Mesendoderm (in vitro differentiated cells): ENCODE measurements at regions not wholly inside any gene's neighbourhood (a gene's known extent, or its start where the extent isn't known, plus 50 kb on each side); places are given as distances from the start of the nearest gene placed in this dataset.
A peak's percentile ranks its signal among the peaks of the same experiment; 100 is the strongest.
"Not testable (repeated sequence)": the region's sequence is repeated elsewhere in the genome, so short reads cannot be mapped to it uniquely, and the experiment has no call there.

ENCODE experiments used
- DNase-seq: peaks from one replicate; pipeline ENCODE4 v3.0.0; 2013
- H2AK5ac ChIP-seq: 2 replicates; pipeline ENCODE4 v1.6.1; 2013; ENCODE audit warnings: low read length, inconsistent platforms
- H2BK120ac ChIP-seq: 2 replicates; pipeline ENCODE4 v1.6.1; 2013; ENCODE audit warnings: low read depth, mild to moderate bottlenecking, low read length, moderate library complexity, mixed read lengths
- H2BK15ac ChIP-seq: replicated peaks from 2 replicates; pipeline ENCODE4 v1.6.1; 2013; ENCODE audit warnings: low read depth, mild to moderate bottlenecking, moderate library complexity
- H2BK5ac ChIP-seq: 2 replicates; pipeline ENCODE4 v1.6.1; 2013; ENCODE audit warnings: low read length, inconsistent platforms
- H3K18ac ChIP-seq: 2 replicates; pipeline ENCODE4 v1.6.1; 2013; ENCODE audit warnings: mild to moderate bottlenecking, low read length, mixed read lengths
- H3K23ac ChIP-seq: one replicate; pipeline ENCODE4 v1.6.1; 2013; ENCODE audit warnings: low read length
- H3K27ac ChIP-seq: 2 replicates; pipeline ENCODE4 v1.5.1; 2013; ENCODE audit warnings: low read depth, mild to moderate bottlenecking, inconsistent platforms, low read length, moderate library complexity
- H3K27me3 ChIP-seq: 2 replicates; pipeline ENCODE4 v1.6.1; 2013; ENCODE audit warnings: low read length, control low read depth, mild to moderate bottlenecking, inconsistent platforms; ENCODE audit not compliant: insufficient read depth, poor library complexity
- H3K36me3 ChIP-seq: 2 replicates; pipeline ENCODE4 v1.6.1; 2013; ENCODE audit warnings: low read length, inconsistent platforms; ENCODE audit not compliant: control insufficient read depth, insufficient read depth
- H3K4ac ChIP-seq: one replicate; pipeline ENCODE4 v1.6.1; 2013; ENCODE audit warnings: low read depth, mild to moderate bottlenecking, low read length, moderate library complexity
- H3K4me1 ChIP-seq: 2 replicates; pipeline ENCODE4 v1.6.1; 2013; ENCODE audit warnings: low read depth, low read length, inconsistent platforms; ENCODE audit not compliant: control insufficient read depth
- H3K4me2 ChIP-seq: 2 replicates; pipeline ENCODE4 v1.6.1; 2013; ENCODE audit warnings: low read length
- H3K4me3 ChIP-seq: 2 replicates; pipeline ENCODE4 v1.5.1; 2013; ENCODE audit warnings: mild to moderate bottlenecking, low read length
- H3K56ac ChIP-seq: one replicate; pipeline ENCODE4 v1.6.1; 2013; ENCODE audit warnings: low read length
- H3K79me1 ChIP-seq: 2 replicates; pipeline ENCODE4 v1.6.1; 2013; ENCODE audit warnings: low read length, inconsistent platforms
- H3K79me2 ChIP-seq: 2 replicates; pipeline ENCODE4 v1.6.1; 2013; ENCODE audit warnings: mild to moderate bottlenecking, low read length; ENCODE audit not compliant: control insufficient read depth, insufficient read depth
- H3K9ac ChIP-seq: 2 replicates; pipeline ENCODE4 v1.6.1; 2013; ENCODE audit warnings: low read length, inconsistent platforms
- H4K5ac ChIP-seq: one replicate; pipeline ENCODE4 v1.6.1; 2013; ENCODE audit warnings: low read length
- H4K8ac ChIP-seq: one replicate; pipeline ENCODE4 v1.6.1; 2013; ENCODE audit warnings: low read depth, mild to moderate bottlenecking, control low read depth, low read length, moderate library complexity
- WGBS: extraction: QIAGEN DNeasy Blood & Tissue Kit; methylation state at CpG from one replicate; pipeline ENCODE4 v1.1.7; 2013; ENCODE audit warnings: low lambda C conversion rate, missing lambda C conversion rate; ENCODE audit not compliant: insufficient coverage; ENCODE audit errors: extremely low coverage; 5-methylcytosine and 5-hydroxymethylcytosine counted together

DNA sequence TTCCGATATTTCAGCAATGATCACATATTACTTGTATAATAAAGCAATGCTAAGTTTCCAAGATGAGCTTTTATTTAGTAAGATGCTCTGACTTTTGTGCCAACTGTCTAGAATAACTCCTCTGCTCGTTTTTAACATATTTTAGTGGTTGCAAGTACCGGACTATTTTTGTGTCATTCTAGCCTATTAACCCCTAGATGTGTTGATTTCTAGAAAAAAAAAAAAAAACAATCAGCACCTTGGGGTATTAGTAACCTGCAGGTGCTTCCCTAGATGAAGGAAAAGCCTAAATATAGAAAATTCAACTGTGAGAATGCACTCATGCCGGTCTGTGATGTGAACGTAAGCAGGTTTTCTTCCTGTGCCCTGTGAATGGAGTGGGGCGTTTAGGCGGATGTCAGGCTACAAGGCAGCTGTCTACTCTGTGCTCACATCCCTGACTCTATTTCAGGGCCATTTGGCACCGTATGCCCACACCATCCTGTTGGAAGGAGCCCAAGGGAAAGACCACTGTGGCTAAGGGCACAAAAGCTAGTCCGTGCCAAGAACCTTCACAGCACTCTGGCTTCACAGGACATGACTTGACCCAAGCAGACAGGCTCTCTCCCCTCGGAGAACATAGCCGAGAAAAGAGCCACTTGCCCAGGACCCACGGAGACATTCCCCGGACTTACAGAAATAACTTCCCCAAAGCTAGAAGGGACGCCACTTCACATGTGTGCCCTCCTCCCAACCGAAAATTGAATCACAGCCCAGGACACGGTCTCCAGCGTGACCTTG lies 60.9 kb upstream of the AGAP1 start:
- Histone ChIP-seq H3K79me2 (no peaks in the 10 kb centered on the region), H3K23ac (no peak overlapping the region), H3K27me3 (no peaks in the 10 kb centered on the region), H3K27ac (no peak overlapping the region), H3K4me3 (no peak overlapping the region), H3K79me1 (no peaks in the 10 kb centered on the region), H4K5ac (no peak overlapping the region), H2BK5ac (no peak overlapping the region), H3K4me1 (no peaks in the 10 kb centered on the region), H2BK15ac (no peak overlapping the region), H3K56ac (no peak overlapping the region), H2AK5ac (no peak overlapping the region), H3K4me2 (no peak overlapping the region), H3K4ac (no peak overlapping the region), H3K9ac (no peak overlapping the region), H2BK120ac (no peak overlapping the region), H4K8ac (no peak overlapping the region), H3K36me3 (no peaks in the 10 kb centered on the region), H3K18ac (no peak overlapping the region)
- no peak for DNase-seq
- no CpG with 5 or more reads among the region's 17 CpGs for WGBS

DNA sequence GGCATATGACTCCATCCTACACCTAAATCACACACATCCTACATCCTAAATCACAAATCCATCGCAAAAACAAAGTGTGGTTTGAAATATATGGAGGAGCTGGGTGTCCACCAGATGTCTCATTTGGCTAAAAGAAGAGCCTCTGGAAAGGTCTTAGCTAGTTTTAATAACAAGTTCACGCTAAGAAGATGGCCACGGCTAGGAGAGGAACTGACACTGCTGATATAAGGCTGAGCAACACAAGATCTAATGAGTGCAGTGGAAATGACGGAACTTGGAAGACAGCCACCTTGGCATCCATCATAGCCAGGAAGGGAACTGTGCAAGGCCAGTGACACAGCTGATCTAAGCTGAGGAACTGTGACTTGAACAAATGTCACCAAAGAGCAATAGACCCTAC lies 60.0 kb upstream of the AGAP1 start:
- no CpG with 5 or more reads among the region's 4 CpGs for WGBS
- Histone ChIP-seq H3K56ac (no peak overlapping the region), H3K27ac (no peak overlapping the region), H2BK15ac (no peak overlapping the region), H3K9ac (no peak overlapping the region), H3K18ac (no peak overlapping the region), H3K23ac (no peak overlapping the region), H3K36me3 (no peaks in the 10 kb centered on the region), H4K8ac (no peak overlapping the region), H3K4ac (no peak overlapping the region), H2BK120ac (no peak overlapping the region), H3K4me2 (no peak overlapping the region), H3K79me2 (no peaks in the 10 kb centered on the region), H4K5ac (no peak overlapping the region), H2BK5ac (no peak overlapping the region), H3K79me1 (no peaks in the 10 kb centered on the region), H2AK5ac (no peak overlapping the region), H3K4me1 (no peaks in the 10 kb centered on the region), H3K27me3 (no peaks in the 10 kb centered on the region), H3K4me3 (no peak overlapping the region)
- no peak for DNase-seq

DNA sequence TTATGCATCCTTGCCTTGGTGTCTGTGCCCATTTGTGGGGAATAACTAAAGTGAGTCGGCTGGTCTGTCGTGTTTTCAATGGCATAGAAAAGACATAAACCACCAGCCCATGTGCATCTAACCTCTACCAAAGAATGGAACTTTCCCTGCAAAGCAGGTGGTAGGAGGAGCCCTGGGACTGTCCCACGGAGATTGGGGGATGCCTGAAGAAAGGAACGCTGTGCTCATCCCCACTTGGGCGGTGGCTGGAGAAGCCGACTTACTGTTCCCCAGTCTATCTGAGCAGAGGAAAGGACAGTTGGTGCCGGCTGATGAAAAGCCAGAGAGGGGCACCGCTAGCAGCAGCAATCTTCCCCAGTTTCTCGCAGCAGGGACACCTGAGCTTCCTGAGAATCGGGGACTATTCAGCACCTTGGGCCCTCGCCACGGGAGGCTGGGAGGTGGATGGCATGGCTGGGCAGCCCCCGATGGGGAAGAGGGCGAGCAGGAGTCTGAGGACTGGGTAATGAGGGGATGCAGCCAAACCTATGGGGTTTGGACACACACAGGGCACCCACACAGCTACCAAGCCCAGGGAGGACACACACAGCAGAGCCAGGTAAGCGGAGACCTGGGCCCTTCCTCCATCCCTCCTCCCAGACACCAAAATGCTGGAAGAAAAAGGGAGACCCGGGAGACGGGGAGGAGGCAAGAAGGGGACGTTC lies 53.7 kb upstream of the AGAP1 start:
- no peak overlapping the region for H3K27ac ChIP-seq
- no peak overlapping the region for H3K4me3 ChIP-seq
- no peak overlapping the region for H4K8ac ChIP-seq
- H2BK120ac ChIP-seq: no peak overlapping the region
- H3K18ac ChIP-seq: no peak overlapping the region
- no peak overlapping the region for H3K56ac ChIP-seq
- no peaks in the 10 kb centered on the region for H3K79me1 ChIP-seq
- no peak overlapping the region for H4K5ac ChIP-seq
- no peak overlapping the region for H3K9ac ChIP-seq
- no peaks in the 10 kb centered on the region for H3K27me3 ChIP-seq
- no peaks in the 10 kb centered on the region for H3K36me3 ChIP-seq
- H3K4me2 ChIP-seq: no peak overlapping the region
- H2BK5ac ChIP-seq: no peak overlapping the region
- no peak overlapping the region for H3K23ac ChIP-seq
- no peak overlapping the region for H2AK5ac ChIP-seq
- no peaks in the 10 kb centered on the region for H3K4me1 ChIP-seq
- no peak overlapping the region for H3K4ac ChIP-seq
- no CpG with 5 or more reads among the region's 18 CpGs for WGBS
- no peaks in the 10 kb centered on the region for H3K79me2 ChIP-seq
- DNase-seq: no peak
- H2BK15ac ChIP-seq: no peak overlapping the region

DNA sequence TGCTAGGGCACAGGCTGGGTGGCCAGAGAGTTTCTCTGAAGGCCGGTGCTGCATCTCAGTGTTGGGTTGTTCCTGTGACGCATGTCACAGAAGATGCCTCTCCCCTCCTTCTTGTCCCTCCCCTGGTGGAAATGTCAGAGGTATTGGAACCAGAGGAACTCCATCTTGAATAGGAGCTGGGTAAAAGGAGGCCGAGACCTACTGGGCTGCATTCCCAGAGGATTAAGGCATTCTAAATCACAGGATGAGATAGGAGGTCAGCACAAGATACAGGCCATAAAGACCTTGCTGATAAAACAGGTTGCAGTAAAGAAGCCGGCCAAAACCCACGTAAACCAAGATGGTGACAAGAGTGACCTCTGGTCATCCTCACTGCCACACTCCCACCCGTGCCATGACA lies 50.3 kb upstream of the AGAP1 start:
- H3K23ac ChIP-seq, H3K4me2 ChIP-seq, H4K8ac ChIP-seq, H2BK15ac ChIP-seq, H3K79me1 ChIP-seq, H2BK120ac ChIP-seq, H3K4ac ChIP-seq, H3K79me2 ChIP-seq, H2AK5ac ChIP-seq, H3K36me3 ChIP-seq, H3K56ac ChIP-seq, H3K9ac ChIP-seq, H3K27me3 ChIP-seq, H3K27ac ChIP-seq, H3K4me3 ChIP-seq, H4K5ac ChIP-seq, H2BK5ac ChIP-seq, H3K4me1 ChIP-seq, H3K18ac ChIP-seq: not testable (repeated sequence)
- peak; percentile 16 for DNase-seq
- whole genome bisulfite sequencing: no CpG with 5 or more reads among the region's 6 CpGs
